SK-N-SH (cell line): ENCODE measurements at regions not wholly inside any gene's neighbourhood (a gene's known extent, or its start where the extent isn't known, plus 50 kb on each side); places are given as distances from the start of the nearest gene placed in this dataset.
"Not testable (repeated sequence)": the region's sequence is repeated elsewhere in the genome, so short reads cannot be mapped to it uniquely, and the experiment has no call there.

Experiments
- CTCF ChIA-PET: fragments of 300-600, 350-600 bp; formaldehyde crosslinking; extraction: SDS; loops from one replicate; lab custom pipeline; 2021; lab: Yijun Ruan, JAX
- POLR2A ChIA-PET: fragments of 350-600 bp; sonication (Branson Sonifier 250); formaldehyde crosslinking; extraction: SDS; loops from one replicate; lab custom pipeline; 2020; ENCODE audit warnings: antibody characterized with exemption, inconsistent platforms; lab: Yijun Ruan, JAX
- DNase-seq: peaks from one replicate; pipeline ENCODE4 v3.0.0; 2012
- H2AFZ ChIP-seq: fragments of 200-600 bp; sonication (generic); 2 replicates; pipeline ENCODE4 v1.8.1; 2016; ENCODE audit warnings: antibody characterized with exemption, mild to moderate bottlenecking, low read depth
- H3F3A ChIP-seq: fragments of 200-600 bp; sonication (generic); replicated peaks from 2 replicates; pipeline ENCODE3; 2016; ENCODE audit warnings: antibody characterized with exemption, mild to moderate bottlenecking; ENCODE audit not compliant: insufficient read depth
- H3K27ac ChIP-seq, 2 experiments: fragments of 200-500 bp in 1 of 2; fragments of 200-600 bp in 1 of 2; sonication (Bioruptor generic) in 1 of 2; sonication (generic), shearing (Covaris generic) in 1 of 2; 2 replicates each; pipeline versions ENCODE4 v1.5.1 to v1.6.1; 2014 to 2016; ENCODE audit warnings: low read depth in 2 of 2, inconsistent platforms in 1 of 2, low read length in 1 of 2, mild to moderate bottlenecking in 1 of 2, mixed read lengths in 1 of 2
- H3K27me3 ChIP-seq: fragments of 200-600 bp; sonication (generic), shearing (Covaris generic); 2 replicates; pipeline ENCODE4 v1.6.1; 2016; ENCODE audit warnings: mixed run types; ENCODE audit not compliant: insufficient read depth
- H3K36me3 ChIP-seq, 2 experiments: fragments of 200-500 bp in 1 of 2; fragments of 200-600 bp in 1 of 2; sonication (Bioruptor generic) in 1 of 2; sonication (generic) in 1 of 2; replicated peaks in 1 of 2; 2 replicates each; pipeline versions ENCODE3 to v1.5.1; 2014 to 2016; ENCODE audit warnings: low read length in 1 of 2, mild to moderate bottlenecking in 1 of 2; ENCODE audit not compliant: insufficient read depth in 2 of 2, control insufficient read depth in 1 of 2
- H3K4me1 ChIP-seq, 2 experiments: fragments of 200-500 bp in 1 of 2; fragments of 200-600 bp in 1 of 2; sonication (Bioruptor generic) in 1 of 2; sonication (generic), shearing (Covaris generic) in 1 of 2; 2 replicates each; pipeline versions ENCODE4 v1.5.1 to v1.6.1; 2014 to 2016; ENCODE audit warnings: low read depth in 1 of 2, low read length in 1 of 2, mixed run types in 1 of 2; ENCODE audit not compliant: insufficient read depth in 2 of 2, control insufficient read depth in 1 of 2
- H3K4me2 ChIP-seq: fragments of 200-600 bp; sonication (generic), shearing (Covaris generic); 2 replicates; pipeline ENCODE4 v1.6.1; 2017; ENCODE audit warnings: mixed run types
- H3K4me3 ChIP-seq, 2 experiments: fragments of 200-500 bp in 1 of 2; fragments of 200-600 bp in 1 of 2; sonication (Bioruptor generic) in 1 of 2; sonication (generic), shearing (Covaris generic) in 1 of 2; 2 replicates each; pipeline versions ENCODE4 v1.5.1 to v1.8.1; 2014 to 2016; ENCODE audit warnings: low read depth in 2 of 2, inconsistent platforms in 1 of 2, low read length in 1 of 2, mild to moderate bottlenecking in 1 of 2, mixed read lengths in 1 of 2, moderate library complexity in 1 of 2
- H3K79me2 ChIP-seq: fragments of 200-600 bp; sonication (generic); 2 replicates; pipeline ENCODE4 v1.8.1; 2017; ENCODE audit warnings: mild to moderate bottlenecking; ENCODE audit not compliant: insufficient read depth
- H3K9ac ChIP-seq: fragments of 200-600 bp; sonication (generic); 2 replicates; pipeline ENCODE4 v1.6.1; 2017; ENCODE audit warnings: mixed run types
- H3K9me2 ChIP-seq: fragments of 200-600 bp; sonication (generic); 2 replicates; pipeline ENCODE4 v1.6.1; 2017; ENCODE audit warnings: mixed run types
- H3K9me3 ChIP-seq: fragments of 200-600 bp; sonication (generic); 2 replicates; pipeline ENCODE4 v1.6.1; 2017; ENCODE audit warnings: mixed run types, mild to moderate bottlenecking, moderate library complexity
- H4K20me1 ChIP-seq: fragments of 200-600 bp; sonication (generic); 2 replicates; pipeline ENCODE4 v1.6.1; 2017; ENCODE audit warnings: mild to moderate bottlenecking, mixed run types; ENCODE audit not compliant: insufficient read depth
- ELF1 ChIP-seq: IDR thresholded peaks from 2 replicates; pipeline ENCODE4 v1.4.0; 2012
- FOXJ3 ChIP-seq: sonication (generic); formaldehyde crosslinking; IDR thresholded peaks from 2 replicates; pipeline ENCODE4 v1.5.1; 2020; ENCODE audit warnings: mild to moderate bottlenecking, missing genetic modification reagents
- IRF3 ChIP-seq: fragments of 150-350 bp; IDR thresholded peaks from 2 replicates; pipeline ENCODE4 v1.6.1; 2016; ENCODE audit warnings: mild to moderate bottlenecking, low read depth, low read length
- JUND ChIP-seq: IDR thresholded peaks from 2 replicates; pipeline ENCODE4 v1.4.0; 2012
- MAX ChIP-seq: IDR thresholded peaks from 2 replicates; pipeline ENCODE4 v1.4.0; 2012; ENCODE audit warnings: low read depth
- MXI1 ChIP-seq: IDR thresholded peaks from 2 replicates; pipeline ENCODE4 v1.6.1; 2012; ENCODE audit warnings: mild to moderate bottlenecking, low read depth, low read length, improper control_type of control experiment
- NFIC ChIP-seq: IDR thresholded peaks from 2 replicates; pipeline ENCODE4 v1.4.0; 2012; ENCODE audit warnings: borderline replicate concordance
- NRF1 ChIP-seq: IDR thresholded peaks from 2 replicates; pipeline ENCODE4 v1.6.1; 2012; ENCODE audit warnings: low read depth, mild to moderate bottlenecking, low read length
- POLR2AphosphoS5 ChIP-seq: IDR thresholded peaks from 2 replicates; pipeline ENCODE4 v1.6.1; 2012; ENCODE audit warnings: low read depth, low read length
- RAD21 ChIP-seq: IDR thresholded peaks from 2 replicates; pipeline ENCODE4 v1.6.1; 2012; ENCODE audit warnings: mild to moderate bottlenecking, low read length
- REST ChIP-seq: IDR thresholded peaks from 2 replicates; pipeline ENCODE4 v1.6.1; 2012; ENCODE audit warnings: mild to moderate bottlenecking, low read depth, low read length, moderate library complexity
- RXRA ChIP-seq: IDR thresholded peaks from 2 replicates; pipeline ENCODE4 v1.4.0; 2012; ENCODE audit warnings: low read depth, mild to moderate bottlenecking, borderline replicate concordance
- SMC3 ChIP-seq: IDR thresholded peaks from 2 replicates; pipeline ENCODE4 v1.6.1; 2012; ENCODE audit warnings: low read depth, low read length, improper control_type of control experiment
- TAF1 ChIP-seq: IDR thresholded peaks from 2 replicates; pipeline ENCODE4 v1.6.1; 2012; ENCODE audit warnings: low read depth, mild to moderate bottlenecking, low read length, moderate library complexity, borderline replicate concordance
- TEAD4 ChIP-seq: IDR thresholded peaks from 2 replicates; pipeline ENCODE4 v1.4.0; 2012; ENCODE audit warnings: mild to moderate bottlenecking, borderline replicate concordance; ENCODE audit not compliant: insufficient read depth
- ZBTB33 ChIP-seq: IDR thresholded peaks from 2 replicates; pipeline ENCODE4 v1.4.0; 2012; ENCODE audit warnings: low read depth, borderline replicate concordance
- WGBS: methylation state at CpG from one replicate; pipeline ENCODE4 v1.1.6; 2017; ENCODE audit warnings: low lambda C conversion rate; 5-methylcytosine and 5-hydroxymethylcytosine counted together

- H3K9me2 ChIP-seq: no peaks in the 10 kb centered on the region
- H3K9ac ChIP-seq: no peak overlapping the region
- no peaks in the 10 kb centered on the region; a peak in 1 of 4 replicates for H3K4me1 ChIP-seq
- TF ChIP-seq FOXJ3 (CRISPR knock-in tag) (no peak), SMC3 (no peak)
- no peak overlapping the region for H3K4me3 ChIP-seq
- H3K36me3 ChIP-seq: no peaks in the 10 kb centered on the region
- WGBS: 81% methylated on average over 3 of the region's 3 CpGs
- no peaks in the 10 kb centered on the region for H4K20me1 ChIP-seq
- H3K27ac ChIP-seq: no peak overlapping the region
- CTCF ChIA-PET: interaction anchor here (1.5 to 2.0 kb wide), 2 partner anchors 9 to 11 kb away, joined by 4 to 5 read pairs; no protein-coding TSS in a partner anchor
- no peaks in the 10 kb centered on the region for H3K27me3 ChIP-seq
- no peak overlapping the region for H2AFZ ChIP-seq
- no peak for DNase-seq
- POLR2A ChIA-PET: no interaction called here
- H3K9me3 ChIP-seq: no peaks in the 10 kb centered on the region
- H3F3A ChIP-seq: no peaks in the 10 kb centered on the region
- H3K79me2 ChIP-seq: no peaks in the 10 kb centered on the region
- H3K4me2 ChIP-seq: no peak overlapping the region
Observed at GRCh38 chr13:50136678-50137077, 121.4 kb downstream of the KCNRG start.

GRCh38 chr13:50139435-50139934 lies 124.2 kb downstream of the KCNRG start:
- H2AFZ ChIP-seq, H3K4me3 ChIP-seq, H3F3A ChIP-seq, H3K4me2 ChIP-seq, DNase-seq, H3K9me2 ChIP-seq, H3K9me3 ChIP-seq, H3K27ac ChIP-seq, H3K36me3 ChIP-seq, H3K79me2 ChIP-seq, H3K9ac ChIP-seq, CTCF ChIA-PET, H3K4me1 ChIP-seq, H3K27me3 ChIP-seq, H4K20me1 ChIP-seq, POLR2A ChIA-PET: not testable (repeated sequence)
- 100% methylated on average over 4 of the region's 4 CpGs for WGBS

- no peaks in the 10 kb centered on the region for H4K20me1 ChIP-seq
- WGBS: 52% methylated on average over 2 of the region's 2 CpGs
- H3K4me2 ChIP-seq: no peak overlapping the region
- ChIA-PET POLR2A (no interaction called here), CTCF (no interaction called here)
- no peak overlapping the region for H3K9ac ChIP-seq
- H2AFZ ChIP-seq: no peak overlapping the region
- H3K27ac ChIP-seq: no peak overlapping the region
- no peak for DNase-seq
- no peaks in the 10 kb centered on the region for H3K79me2 ChIP-seq
- no peaks in the 10 kb centered on the region for H3K9me3 ChIP-seq
- no peaks in the 10 kb centered on the region for H3K27me3 ChIP-seq
- H3K4me1 ChIP-seq: peaks cover 3 to 9% of the 10 kb centered on the region in 2 experiments; a peak in 2 of 4 replicates
- no peaks in the 10 kb centered on the region for H3K9me2 ChIP-seq
- no peaks in the 10 kb centered on the region for H3K36me3 ChIP-seq
- no peak overlapping the region for H3K4me3 ChIP-seq
- peaks cover 7% of the 10 kb centered on the region for H3F3A ChIP-seq
- TF ChIP-seq RXRA (no peak), MAX (no peak), TAF1 (no peak), NRF1 (no peak), IRF3 (no peak), REST (no peak), TEAD4 (no peak), JUND (no peak), FOXJ3 (CRISPR knock-in tag) (no peak), SMC3 (no peak), RAD21 (no peak), ZBTB33 (no peak), ELF1 (no peak), POLR2AphosphoS5 (no peak), NFIC (no peak), MXI1 (no peak)
Observed at GRCh38 chr13:50140153-50140552, 124.9 kb downstream of the KCNRG start.
